GM12878 (cell line): ENCODE measurements at regions not wholly inside any gene's neighbourhood (a gene's known extent, or its start where the extent isn't known, plus 50 kb on each side); places are given as distances from the start of the nearest gene placed in this dataset.

Source experiments
- ATAC-seq: fragments of 200-7000 bp; cut with Tn5 transposase; 3 replicates; pipeline ENCODE4 v1.9.1; 2020; ENCODE audit warnings: mild to moderate bottlenecking, moderate library complexity
- BruUV-seq: library from RNA; stranded (reverse); fragments of 400-500 nt; replicated peaks from 2 replicates; lab custom pipeline; 2021; lab: Mats Ljungman, UMichigan
- CTCF ChIA-PET: fragments of 300-600 bp; sonication (Branson Sonifier 250); formaldehyde crosslinking; extraction: SDS; loops from one replicate; lab custom pipeline; 2021; ENCODE audit warnings: inconsistent platforms; lab: Yijun Ruan, JAX
- POLR2A ChIA-PET: fragments of 350-600 bp; formaldehyde crosslinking; extraction: SDS; loops from one replicate; lab custom pipeline; 2021; ENCODE audit warnings: inconsistent platforms; lab: Charles Lee
- RAD21 ChIA-PET: fragments of 300-600 bp; sonication (Branson Sonifier 250); formaldehyde crosslinking; loops from one replicate; lab custom pipeline; 2023; ENCODE audit warnings: antibody characterized with exemption; ENCODE audit not compliant: unreplicated experiment; lab: Charles Lee
- SMC1A ChIA-PET: fragments of 300-600 bp; sonication (Branson Sonifier 250); formaldehyde crosslinking; loops from one replicate; lab custom pipeline; 2023; ENCODE audit not compliant: unreplicated experiment, uncharacterized antibody; lab: Charles Lee
- DNase-seq: peaks from one replicate; pipeline ENCODE4 v3.0.0-alpha.2; 2011; ENCODE audit warnings: low read depth, low spot score
- FAIRE-seq: peaks from 3 replicates; lab custom pipeline; 2011; peaks lifted over from hg19 to GRCh38; lab: Jason Lieb, UNC
- H2AFZ ChIP-seq: 2 replicates; pipeline ENCODE4 v1.6.0; 2011; ENCODE audit warnings: low read depth, low read length, control low read depth; ENCODE audit not compliant: control insufficient read depth
- H3K27ac ChIP-seq: 2 replicates; pipeline ENCODE4 v1.5.1; 2011; ENCODE audit warnings: control low read depth; ENCODE audit not compliant: control insufficient read depth, insufficient read depth
- H3K27me3 ChIP-seq, 2 experiments: replicated peaks in 1 of 2; 2 replicates each; pipeline versions ENCODE4 v1.6.0 to v1.6.1; 2011; ENCODE audit warnings: low read length in 1 of 2; ENCODE audit not compliant: control insufficient read depth in 2 of 2, insufficient read depth in 2 of 2
- H3K36me3 ChIP-seq, 2 experiments: 2 replicates each; pipeline ENCODE4 v1.5.1; 2011; ENCODE audit warnings: low read length in 1 of 2; ENCODE audit not compliant: control insufficient read depth in 2 of 2, insufficient read depth in 2 of 2
- H3K4me1 ChIP-seq: 2 replicates; pipeline ENCODE4 v1.6.1; 2011; ENCODE audit warnings: mild to moderate bottlenecking, low read length, moderate library complexity, mixed read lengths; ENCODE audit not compliant: control insufficient read depth, insufficient read depth
- H3K4me2 ChIP-seq: 2 replicates; pipeline ENCODE4 v1.6.0; 2011; ENCODE audit warnings: control low read depth; ENCODE audit not compliant: control insufficient read depth, insufficient read depth
- H3K4me3 ChIP-seq: fragments of 200-600 bp; sonication (generic); 2 replicates; pipeline ENCODE4 v1.5.1; 2016
- H3K79me2 ChIP-seq: 2 replicates; pipeline ENCODE4 v1.6.0; 2011; ENCODE audit warnings: low read length; ENCODE audit not compliant: control insufficient read depth, insufficient read depth
- H3K9ac ChIP-seq: 2 replicates; pipeline ENCODE4 v1.8.0; 2011; ENCODE audit warnings: low read length, control low read depth, mixed read lengths; ENCODE audit not compliant: control insufficient read depth, insufficient read depth
- H3K9me3 ChIP-seq: replicated peaks from 3 replicates; pipeline ENCODE4 v1.5.1; 2011; ENCODE audit warnings: mild to moderate bottlenecking, low read length; ENCODE audit not compliant: control insufficient read depth, insufficient read depth
- H4K20me1 ChIP-seq: 2 replicates; pipeline ENCODE4 v1.6.0; 2011; ENCODE audit not compliant: control insufficient read depth, insufficient read depth
- ATF7 ChIP-seq: fragments of 450-650 bp; IDR thresholded peaks from 2 replicates; pipeline ENCODE4 v1.6.1; 2016; ENCODE audit warnings: low read depth, mild to moderate bottlenecking
- CBX3 ChIP-seq: fragments of 200-600 bp; sonication (generic); IDR thresholded peaks from 2 replicates; pipeline ENCODE4 v1.6.1; 2016; ENCODE audit warnings: low read depth, borderline replicate concordance
- CHD2 ChIP-seq: IDR thresholded peaks from 2 replicates; pipeline ENCODE4 v1.6.1; 2011; ENCODE audit warnings: low read depth, low read length, improper control_type of control experiment, borderline replicate concordance
- EGR1 ChIP-seq, 2 experiments: IDR thresholded peaks; 1 replicate in 1 of 2; 2 replicates in 1 of 2; pipeline ENCODE4 v1.6.1; 2011 to 2012; ENCODE audit warnings: low read depth in 2 of 2, low read length in 2 of 2, borderline replicate concordance in 1 of 2, mild to moderate bottlenecking in 1 of 2, moderate library complexity in 1 of 2
- ELK1 ChIP-seq: IDR thresholded peaks from 2 replicates; pipeline ENCODE4 v1.6.1; 2012; ENCODE audit warnings: low read depth, low read length, improper control_type of control experiment
- EZH2 ChIP-seq: IDR thresholded peaks from 2 replicates; pipeline ENCODE4 v1.6.1; 2012; ENCODE audit warnings: low read depth, mild to moderate bottlenecking, control low read depth, inconsistent platforms, low read length, borderline replicate concordance; ENCODE audit not compliant: control insufficient read depth
- KDM1A ChIP-seq: fragments of 200-600 bp; sonication (generic); IDR thresholded peaks from 2 replicates; pipeline ENCODE4 v1.6.1; 2016; ENCODE audit warnings: borderline replicate concordance
- LARP7 ChIP-seq: fragments of 450-650 bp; IDR thresholded peaks from 2 replicates; pipeline ENCODE4 v1.6.1; 2017; ENCODE audit warnings: mild to moderate bottlenecking
- MXI1 ChIP-seq: fragments of 150-350 bp; IDR thresholded peaks from 2 replicates; pipeline ENCODE4 v1.6.1; 2011; ENCODE audit warnings: low read depth, mild to moderate bottlenecking, inconsistent platforms, low read length, improper control_type of control experiment
- SUZ12 ChIP-seq: fragments of 200-600 bp; sonication (generic); IDR thresholded peaks from one replicate; pipeline ENCODE4 v1.6.1; 2018; ENCODE audit warnings: antibody characterized with exemption, mild to moderate bottlenecking; ENCODE audit not compliant: unreplicated experiment
- ZNF217 ChIP-seq: fragments of 450-650 bp; IDR thresholded peaks from 2 replicates; pipeline ENCODE4 v1.6.1; 2017; ENCODE audit warnings: antibody characterized with exemption, mild to moderate bottlenecking
- WGBS: methylation state at CpG from one replicate; pipeline ENCODE4 v1.1.6; 2016; ENCODE audit warnings: low lambda C conversion rate; ENCODE audit not compliant: insufficient replicate concordance, insufficient coverage; ENCODE audit errors: missing lambda C conversion rate; 5-methylcytosine and 5-hydroxymethylcytosine counted together
- in situ Hi-C: fragments of 300-500 bp; cut with MboI; formaldehyde crosslinking; loops from 9 replicates; pipeline ENCODE4 v1.14.3; 2018; ENCODE audit warnings: mixed read lengths
- intact Hi-C: fragments of 100-400 bp; cut with micrococcal nuclease; formaldehyde crosslinking; loops from one replicate; pipeline ENCODE4 v1.14.2; 2022; ENCODE audit not compliant: unreplicated experiment

GRCh38 chr2:235384624-235385023 is 109.2 kb upstream of the AGAP1 start:
- no peaks in the 10 kb centered on the region for H3K4me1 ChIP-seq
- POLR2A ChIA-PET: no interaction called here
- 59% methylated on average over 24 of the region's 24 CpGs for WGBS
- DNase-seq: no peak
- TF ChIP-seq CHD2: no peak
- TF ChIP-seq, all 136 proteins: peak for 0
- in situ Hi-C loops: no loop called here
- ATAC-seq (no peak), FAIRE-seq (no peak)
- CTCF ChIA-PET: no interaction called here
- no peaks in the 10 kb centered on the region for H4K20me1 ChIP-seq
- H3K9me3 ChIP-seq: no peaks in the 10 kb centered on the region
- no peak overlapping the region for H3K27ac ChIP-seq
- RAD21 ChIA-PET: no interaction called here
- SMC1A ChIA-PET: no interaction called here
- intact Hi-C loops: no loop called here
- no peak overlapping the region for H2AFZ ChIP-seq
- H3K4me3 ChIP-seq: no peak overlapping the region
- no peaks in the 10 kb centered on the region for H3K79me2 ChIP-seq
- H3K27me3 ChIP-seq: no peaks in the 10 kb centered on the region
- H3K36me3 ChIP-seq: no peaks in the 10 kb centered on the region
- H3K4me2 ChIP-seq: no peak overlapping the region
- H3K9ac ChIP-seq: no peak overlapping the region
- BruUV-seq: no TSS peak

DNA sequence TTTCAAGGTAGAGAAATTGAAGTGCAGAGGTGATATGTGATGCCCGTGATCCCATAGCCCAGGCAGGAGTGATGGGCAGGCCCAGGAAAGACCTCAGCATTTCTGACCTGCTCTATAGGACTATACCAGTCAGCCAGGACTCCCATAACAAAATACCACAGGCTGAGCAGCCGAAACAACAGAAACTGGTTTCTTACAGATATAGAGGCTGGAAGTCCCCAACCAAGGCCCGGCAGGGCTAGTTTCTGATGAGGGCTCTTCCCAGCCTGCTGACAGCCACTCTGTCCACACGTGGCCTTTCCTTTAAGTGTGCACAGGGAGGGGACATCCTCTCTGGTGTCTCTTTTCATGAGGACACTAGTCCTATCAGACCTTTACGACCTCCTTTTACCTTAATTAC is 104.2 kb upstream of the AGAP1 start:
- Histone ChIP-seq H3K4me3 (no peak overlapping the region), H3K9ac (no peak overlapping the region), H3K27ac (no peak overlapping the region), H3K4me1 (no peaks in the 10 kb centered on the region), H3K9me3 (no peaks in the 10 kb centered on the region; the same call in 2 of the 3 replicates), H3K79me2 (no peaks in the 10 kb centered on the region), H2AFZ (no peak overlapping the region), H3K4me2 (no peak overlapping the region; the same call in 1 of the 2 replicates), H3K36me3 (no peaks in the 10 kb centered on the region), H3K27me3 (no peaks in the 10 kb centered on the region), H4K20me1 (no peaks in the 10 kb centered on the region)
- no peak for DNase-seq
- in situ Hi-C loops: no loop called here
- no peak for ATAC-seq
- BruUV-seq: no TSS peak
- ChIA-PET POLR2A (no interaction called here), RAD21 (no interaction called here), SMC1A (no interaction called here), CTCF (no interaction called here)
- FAIRE-seq: no peak
- 18% methylated on average over 5 of the region's 5 CpGs for WGBS
- intact Hi-C loops: no loop called here
- no peak for TF ChIP-seq ATF7
- no peak for TF ChIP-seq SUZ12
- no peak for TF ChIP-seq EGR1 (IDR thresholded peaks at IDR 0.05; ENCODE audit: borderline replicate concordance in 1 of 2, low read depth in 2 of 2, low read length in 2 of 2)
- TF ChIP-seq KDM1A: no peak
- TF ChIP-seq LARP7: no peak
- TF ChIP-seq ELK1: no peak
- TF ChIP-seq EZH2: no peak
- no peak for TF ChIP-seq CBX3
- no peak for TF ChIP-seq ZNF217
- no peak for TF ChIP-seq MXI1
